G401.6 (cell line): ENCODE measurements at regions not wholly inside any gene's neighbourhood (a gene's known extent, or its start where the extent isn't known, plus 50 kb on each side); places are given as distances from the start of the nearest gene placed in this dataset.
"Not testable (repeated sequence)": the region's sequence is repeated elsewhere in the genome, so short reads cannot be mapped to it uniquely, and the experiment has no call there.

Experiments
- FAIRE-seq: peaks from 2 replicates; lab custom pipeline; 2012; peaks lifted over from hg19 to GRCh38; lab: Jason Lieb, UNC

- FAIRE-seq: no peak
Measured at GRCh38 chr16:59973966-59974365, 1239.8 kb upstream of the GOT2 start.

GRCh38 chr16:59971264-59971663 lies 1237.1 kb upstream of the GOT2 start:
- no peak for FAIRE-seq

- FAIRE-seq: no peak
Measured at GRCh38 chr16:59964232-59964924, 1230.3 kb upstream of the GOT2 start.

- FAIRE-seq: no peak
Measured at GRCh38 chr16:59959311-59959710, 1225.2 kb upstream of the GOT2 start.

GRCh38 chr16:59950431-59950830 lies 1216.3 kb upstream of the GOT2 start:
- no peak for FAIRE-seq

- not testable (repeated sequence) for FAIRE-seq
Measured at GRCh38 chr16:59944041-59944440, 1209.9 kb upstream of the GOT2 start.

GRCh38 chr16:59941594-59941993 lies 1207.5 kb upstream of the GOT2 start:
- FAIRE-seq: no peak

- FAIRE-seq: no peak
Measured at GRCh38 chr16:59920054-59920453, 1185.9 kb upstream of the GOT2 start.

- FAIRE-seq: no peak
Measured at GRCh38 chr16:59913666-59914065, 1179.5 kb upstream of the GOT2 start.

- no peak for FAIRE-seq
Measured at GRCh38 chr16:59909262-59909661, 1175.1 kb upstream of the GOT2 start.

- no peak for FAIRE-seq
Measured at GRCh38 chr16:59907611-59908010, 1173.5 kb upstream of the GOT2 start.

GRCh38 chr16:59905606-59906005 lies 1171.5 kb upstream of the GOT2 start:
- FAIRE-seq: no peak

- no peak for FAIRE-seq
Measured at GRCh38 chr16:59905131-59905530, 1171.0 kb upstream of the GOT2 start.

- no peak for FAIRE-seq
Measured at GRCh38 chr16:59899940-59900339, 1165.8 kb upstream of the GOT2 start.

GRCh38 chr16:59892376-59892775 lies 1158.3 kb upstream of the GOT2 start:
- no peak for FAIRE-seq

- FAIRE-seq: no peak
Measured at GRCh38 chr16:59887856-59888255, 1153.7 kb upstream of the GOT2 start.

- FAIRE-seq: no peak
Measured at GRCh38 chr16:59886021-59886420, 1151.9 kb upstream of the GOT2 start.

GRCh38 chr16:59881376-59881775 lies 1147.3 kb upstream of the GOT2 start:
- FAIRE-seq: no peak

GRCh38 chr16:59880611-59881010 lies 1146.5 kb upstream of the GOT2 start:
- FAIRE-seq: no peak

GRCh38 chr16:59878999-59879398 lies 1144.9 kb upstream of the GOT2 start:
- no peak for FAIRE-seq

- FAIRE-seq: no peak
Measured at GRCh38 chr16:59878479-59878878, 1144.4 kb upstream of the GOT2 start.

- FAIRE-seq: no peak
Measured at GRCh38 chr16:59864981-59865666, 1131.0 kb upstream of the GOT2 start.

- FAIRE-seq: no peak
Measured at GRCh38 chr16:59859676-59860402, 1125.7 kb upstream of the GOT2 start.
